Heart right ventricle (tissue), 16 donors: ENCODE measurements at regions not wholly inside any gene's neighbourhood (a gene's known extent, or its start where the extent isn't known, plus 50 kb on each side); places are given as distances from the start of the nearest gene placed in this dataset.
"Not testable (repeated sequence)": the region's sequence is repeated elsewhere in the genome, so short reads cannot be mapped to it uniquely, and the experiment has no call there.

Source experiments
- ATAC-seq, 8 donors: fragments of 200-7000 bp; cut with Tn5 transposase; one replicate each; pipeline ENCODE4 v1.9.1; 2020; ENCODE audit warnings: mild to moderate bottlenecking in 8 of 8, moderate library complexity in 8 of 8, moderate number of reproducible peaks in 1 of 8
- DNase-seq, 2 donors: peaks; one replicate each; pipeline ENCODE4 v3.0.0-alpha.2; 2020
- H3K27ac ChIP-seq, 10 donors: fragments of 200-600 bp; sonication (generic) in 2 of 10; one replicate each; pipeline versions ENCODE4 v1.5.0 to v1.8.0; 2020 to 2022; ENCODE audit warnings: mild to moderate bottlenecking in 3 of 10
- H3K27me3 ChIP-seq, 7 donors: fragments of 200-600 bp; one replicate each; pipeline ENCODE4 v1.8.0; 2021 to 2022; ENCODE audit warnings: mild to moderate bottlenecking in 2 of 7
- H3K36me3 ChIP-seq, 9 donors: fragments of 200-600 bp; sonication (generic) in 1 of 9; one replicate each; pipeline versions ENCODE4 v1.5.0 to v1.8.0; 2020 to 2022; ENCODE audit warnings: mild to moderate bottlenecking in 2 of 9
- H3K4me1 ChIP-seq, 9 donors: fragments of 200-600 bp; sonication (generic) in 1 of 9; one replicate each; pipeline versions ENCODE4 v1.5.0 to v1.8.0; 2020 to 2022; ENCODE audit warnings: mild to moderate bottlenecking in 4 of 9
- H3K4me3 ChIP-seq, 10 donors: fragments of 200-600 bp; sonication (generic) in 2 of 10; one replicate each; pipeline versions ENCODE4 v1.5.0 to v1.8.0; 2020 to 2022; ENCODE audit warnings: mild to moderate bottlenecking in 7 of 10, moderate library complexity in 2 of 10
- H3K9me3 ChIP-seq, 11 donors: fragments of 200-600 bp in 10 of 11; sonication (generic) in 2 of 11; one replicate each; pipeline versions ENCODE4 v1.5.0 to v1.8.0; 2013 to 2022; ENCODE audit warnings: mild to moderate bottlenecking in 2 of 11, control low read depth in 1 of 11, moderate library complexity in 1 of 11
- CTCF ChIP-seq, 9 donors: fragments of 200-600 bp; sonication (generic) in 2 of 9; IDR thresholded peaks; one replicate each; pipeline versions ENCODE4 v1.5.0 to v1.8.0; 2021 to 2022; ENCODE audit warnings: antibody characterized with exemption in 9 of 9, mild to moderate bottlenecking in 5 of 9, moderate library complexity in 1 of 9
- WGBS, 2 donors: extraction: QIAGEN DNeasy Blood & Tissue Kit; methylation state at CpG; one replicate each; pipeline ENCODE4 v1.1.7; 2013; ENCODE audit warnings: inconsistent platforms in 1 of 2; 5-methylcytosine and 5-hydroxymethylcytosine counted together
- intact Hi-C, 10 donors: fragments of 100-400 bp; cut with DNase I; formaldehyde crosslinking; loops; one replicate each; pipeline versions ENCODE4 v1.11.1 to v1.14.2; 2022
- donor health status: Arrhythmogenic right ventricular cardiomyopathy.
- donor health status: ischemic (EF 13 %, LVEDD 7.1; RV severe dilation, severe dysfunction).
- donor health status: healthy with polysubstance abuse.
- donor health status: DM: no; HTN: yes; CAD: no.
- donor health status: DM: no; HTN: no; CAD: no.
- donor health status: ischemic (EF 25% LVEDD 6.9; RV normal size, moderate dysfunction).
- donor health status: ischemic (EF 25% LVEDD 5.7; RV mildly dilated, moderate dysfunction).
- donor health status: healthy.
- donor health status: DM: yes; HTN: yes; CAD: no.
- donor health status: Ischemic cardiomyopathy.
- donor health status: ischemic (EF 35%, LVEDD 5.7; RV mildly dilated, moderate dysfunction).
- donor health status: nonischemic (EF 11% LVEDD 7.7; RV severe dilation, severe dysfunction).
- donor health status: DM: yes; HTN: yes; CAD: no.
- donor health status: PGD.
- donor health status: ischemic (EF 29% LVEDD 5.4; RV normal size, mild dysfunction).
- donor health status: nonischemic (EF 23%, LVEDD 6.1; RV moderate dilation, normal function).

- no peak overlapping the region for H3K27ac ChIP-seq
- peaks cover 0 to 19% (median 0%) of the 10 kb centered on the region in 11 donors for H3K9me3 ChIP-seq
- no peak for DNase-seq
- H3K4me3 ChIP-seq = no peak overlapping the region
- intact Hi-C loops = no loop called here
- no peak for ATAC-seq
- no peak for TF ChIP-seq CTCF (IDR thresholded peaks at IDR 0.05)
- no peaks in the 10 kb centered on the region for H3K36me3 ChIP-seq
- H3K4me1 ChIP-seq = peaks cover 0 to 3% (median 0%) of the 10 kb centered on the region in 9 donors
- H3K27me3 ChIP-seq = no peaks in the 10 kb centered on the region
Measured at GRCh38 chr4:13816472-13816871, 188.9 kb upstream of the BOD1L1 start.

GRCh38 chr4:13821522-13821921 lies 194.0 kb upstream of the BOD1L1 start:
- H3K27ac ChIP-seq = no peak overlapping the region
- ATAC-seq (no peak), DNase-seq (no peak)
- peaks cover 0 to 3% (median 0%) of the 10 kb centered on the region in 9 donors for H3K4me1 ChIP-seq
- intact Hi-C loops = no loop called here
- peaks cover 0 to 35% (median 6%) of the 10 kb centered on the region in 11 donors for H3K9me3 ChIP-seq
- H3K27me3 ChIP-seq = no peaks in the 10 kb centered on the region
- TF ChIP-seq CTCF (IDR thresholded peaks at IDR 0.05) = no peak
- no peak overlapping the region for H3K4me3 ChIP-seq
- WGBS, 2 donors = 72 to 78% methylated on average over 5 of the region's 5 CpGs
- H3K36me3 ChIP-seq = no peaks in the 10 kb centered on the region

- H3K9me3 ChIP-seq = peaks cover 0 to 35% (median 6%) of the 10 kb centered on the region in 11 donors
- not testable (repeated sequence) for H3K4me3 ChIP-seq, H3K36me3 ChIP-seq, ATAC-seq, H3K4me1 ChIP-seq, H3K27me3 ChIP-seq, H3K27ac ChIP-seq, DNase-seq
- intact Hi-C loops = loop anchor here in 1 of 10 donors (5.0 kb wide), 1 partner anchor 74 kb away; no protein-coding TSS in a partner anchor
Measured at GRCh38 chr4:13825822-13826221, 198.3 kb upstream of the BOD1L1 start.

DNA sequence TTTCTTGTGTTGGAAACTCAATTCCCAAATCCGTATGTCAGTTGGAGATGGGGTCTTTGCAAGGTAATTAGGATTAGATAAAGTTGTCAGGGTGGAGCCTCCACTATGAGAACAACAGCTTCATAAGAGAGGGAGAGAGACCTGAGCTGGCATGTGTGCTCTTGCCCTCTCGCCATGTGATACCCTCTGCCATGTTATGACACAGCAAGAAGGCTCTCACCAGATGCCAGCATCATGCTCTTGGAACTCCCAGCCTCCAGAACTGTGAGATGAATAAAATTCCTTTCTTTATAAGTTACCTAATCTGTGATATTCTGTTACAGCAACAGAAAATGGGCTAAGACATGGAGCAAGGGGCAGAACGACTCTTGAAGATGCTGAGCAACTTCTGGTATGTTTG lies 201.9 kb upstream of the BOD1L1 start:
- Histone ChIP-seq H3K4me1 (peaks cover 0 to 21% (median 10%) of the 10 kb centered on the region in 9 donors), H3K27me3 (no peaks in the 10 kb centered on the region), H3K9me3 (peaks cover 0 to 9% (median 3%) of the 10 kb centered on the region in 11 donors), H3K4me3 (no peak overlapping the region), H3K36me3 (no peaks in the 10 kb centered on the region), H3K27ac (no peak overlapping the region)
- DNase-seq (no peak), ATAC-seq (no peak)
- WGBS, 2 donors = 82 to 88% methylated on average over 3 of the region's 3 CpGs
- intact Hi-C loops = loop anchor here in 1 of 10 donors (5.0 kb wide), 1 partner anchor 77 kb away; no protein-coding TSS in a partner anchor
- no peak for TF ChIP-seq CTCF (IDR thresholded peaks at IDR 0.05)

- intact Hi-C loops = loop anchor here in 3 of 10 donors (10.0 kb wide), 1 partner anchor 176 kb away; no protein-coding TSS in a partner anchor
- Histone ChIP-seq H3K27me3 (no peaks in the 10 kb centered on the region), H3K4me3 (no peak overlapping the region), H3K4me1 (peaks cover 0 to 21% (median 10%) of the 10 kb centered on the region in 9 donors), H3K9me3 (no peaks in the 10 kb centered on the region), H3K27ac (no peak overlapping the region), H3K36me3 (no peaks in the 10 kb centered on the region)
- ATAC-seq (no peak), DNase-seq (no peak)
- 63 to 71% methylated on average over 5 of the region's 5 CpGs for WGBS, 2 donors
- TF ChIP-seq CTCF (IDR thresholded peaks at IDR 0.05) = no peak
Measured at GRCh38 chr4:13830449-13830848, 202.9 kb upstream of the BOD1L1 start.
